B cell (primary cell): ENCODE measurements at regions not wholly inside any gene's neighbourhood (a gene's known extent, or its start where the extent isn't known, plus 50 kb on each side); places are given as distances from the start of the nearest gene placed in this dataset.

Source experiments
- CTCF ChIP-seq: fragments of 200-600 bp; IDR thresholded peaks from one replicate; pipeline ENCODE4 v1.8.0; 2022; ENCODE audit warnings: antibody characterized with exemption, mild to moderate bottlenecking
- EZH2 ChIP-seq: IDR thresholded peaks from 2 replicates; pipeline ENCODE4 v1.6.1; 2012; ENCODE audit warnings: borderline replicate concordance, low read depth, mild to moderate bottlenecking, moderate library complexity, low read length; ENCODE audit not compliant: insufficient read depth, poor library complexity, severe bottlenecking

- TF ChIP-seq CTCF (no peak), EZH2 (no peak)
Observed at GRCh38 chr12:107616941-107617340, 68.7 kb upstream of the PWP1 start.
